ENCODE measurements at regions not wholly inside any gene's neighbourhood (a gene's known extent, or its start where the extent isn't known, plus 50 kb on each side); places are given as distances from the start of the nearest gene placed in this dataset.

DNA sequence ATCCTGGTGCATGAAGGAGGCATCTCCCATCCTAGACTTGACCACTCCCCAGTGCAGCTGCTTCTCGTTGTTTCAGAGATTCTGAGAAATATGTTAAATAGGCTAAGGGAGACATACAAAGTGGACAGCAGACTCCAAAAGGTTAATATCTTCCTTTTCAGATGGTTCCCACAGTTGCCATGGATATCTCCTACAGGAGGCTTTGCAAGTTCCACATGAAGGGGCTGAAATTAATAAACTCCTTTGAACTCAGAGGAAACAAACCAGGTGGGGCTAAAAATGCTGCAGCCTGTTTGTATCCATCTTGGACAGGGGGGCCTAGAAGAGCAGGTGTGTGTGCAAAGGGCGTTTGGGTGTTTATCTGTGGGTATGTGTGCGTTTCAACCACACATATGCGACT, 257.4 kb upstream of the XYLT1 start:
- no peak for DNase-seq

DNA sequence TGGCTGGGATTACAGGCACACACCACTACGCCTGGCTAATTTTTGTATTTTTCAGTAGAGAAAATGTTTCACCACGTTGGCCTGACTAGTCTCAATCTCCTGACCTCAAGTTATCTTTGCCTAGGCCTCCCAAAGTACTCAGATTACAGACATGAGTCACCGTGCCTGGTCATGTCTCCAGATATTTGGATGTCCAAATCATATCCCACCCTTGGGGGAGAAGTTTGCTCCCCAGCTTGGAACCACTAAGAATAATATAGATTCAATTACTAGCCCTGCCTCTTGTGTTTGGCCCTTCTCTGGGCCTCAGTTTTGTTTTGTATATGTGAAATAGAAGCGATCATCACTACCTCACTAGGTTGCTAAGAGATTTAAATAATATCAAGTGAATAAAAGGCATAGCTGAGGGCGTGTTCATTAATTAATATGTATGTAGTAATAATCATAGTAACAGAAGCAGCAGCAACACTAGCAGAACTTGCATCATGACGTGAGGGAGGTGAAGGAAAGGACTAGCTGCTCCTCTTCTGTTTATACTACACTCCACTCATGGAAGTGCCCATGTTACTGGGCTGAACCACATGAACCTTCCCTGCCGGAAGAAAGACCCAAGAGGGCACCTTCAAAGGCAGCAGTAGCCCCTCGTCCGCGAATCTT, 253.6 kb upstream of the XYLT1 start:
- DNase-seq: no peak

DNA sequence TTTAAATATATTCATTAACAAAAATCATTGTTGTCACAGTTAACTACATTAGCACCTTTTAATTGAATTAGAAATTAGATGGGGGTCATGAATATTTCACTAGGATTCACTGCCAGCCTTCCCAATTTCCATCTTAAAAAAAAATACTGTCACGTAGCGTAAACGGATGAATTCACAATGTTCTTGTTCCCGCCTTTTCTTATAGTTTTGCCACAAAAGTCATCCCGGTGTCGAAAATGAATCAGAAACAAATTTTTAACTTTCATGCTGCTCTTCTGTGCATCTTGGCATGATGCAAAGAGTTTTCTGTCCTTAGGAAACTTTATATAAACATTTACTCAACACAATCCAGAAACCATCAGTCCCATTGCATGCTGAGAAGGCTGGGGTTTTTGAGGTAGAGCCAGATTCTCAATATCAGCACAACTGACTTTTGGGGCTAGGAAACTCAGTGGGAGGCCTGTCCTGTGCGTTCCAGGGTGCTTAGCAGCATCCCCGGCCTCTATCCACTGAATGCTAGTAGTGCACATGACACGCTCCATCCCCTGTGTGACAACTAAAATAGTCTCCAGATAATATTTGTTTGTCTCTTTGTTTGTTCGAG, 252.9 kb upstream of the XYLT1 start:
- no peak for DNase-seq

DNA sequence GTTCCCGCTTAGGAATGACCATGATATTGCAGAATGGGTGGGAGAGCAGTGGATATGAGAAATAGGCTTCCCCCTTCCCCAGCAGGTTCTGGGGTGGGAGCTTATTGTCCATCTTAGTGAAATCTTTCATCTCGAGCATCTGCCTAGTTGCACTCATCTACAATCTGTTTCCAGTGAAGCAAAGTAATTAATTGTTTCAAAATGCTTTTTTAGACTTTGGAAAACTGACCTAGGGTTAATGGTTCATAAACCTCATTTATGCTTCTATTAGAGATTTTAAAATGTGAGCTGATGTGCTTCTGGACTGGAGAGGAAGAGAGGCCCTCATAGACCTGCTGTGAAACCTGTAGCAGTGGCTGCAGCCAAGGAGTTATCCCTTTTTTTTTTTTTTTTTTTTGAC, 247.7 kb upstream of the XYLT1 start:
- DNase-seq: no peak

DNA sequence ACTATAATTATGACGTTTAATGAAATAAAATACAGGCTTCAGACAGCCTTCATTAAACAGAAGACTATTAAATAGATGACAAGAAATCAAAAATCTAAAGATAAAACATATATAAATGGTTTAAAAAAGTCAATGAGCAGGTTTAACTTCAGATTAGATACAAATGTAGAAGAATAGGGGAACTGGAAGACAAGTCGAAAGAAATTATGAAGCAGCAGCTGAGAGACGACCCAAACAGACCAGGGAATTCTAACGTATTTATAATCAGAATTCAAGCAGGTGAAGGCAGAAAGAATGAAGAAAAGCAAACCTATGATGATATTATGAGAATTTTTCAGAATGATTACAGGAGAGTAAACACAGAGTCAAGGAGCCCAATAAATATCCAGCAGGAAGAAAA, 235.1 kb upstream of the XYLT1 start:
- no peak for DNase-seq

DNA sequence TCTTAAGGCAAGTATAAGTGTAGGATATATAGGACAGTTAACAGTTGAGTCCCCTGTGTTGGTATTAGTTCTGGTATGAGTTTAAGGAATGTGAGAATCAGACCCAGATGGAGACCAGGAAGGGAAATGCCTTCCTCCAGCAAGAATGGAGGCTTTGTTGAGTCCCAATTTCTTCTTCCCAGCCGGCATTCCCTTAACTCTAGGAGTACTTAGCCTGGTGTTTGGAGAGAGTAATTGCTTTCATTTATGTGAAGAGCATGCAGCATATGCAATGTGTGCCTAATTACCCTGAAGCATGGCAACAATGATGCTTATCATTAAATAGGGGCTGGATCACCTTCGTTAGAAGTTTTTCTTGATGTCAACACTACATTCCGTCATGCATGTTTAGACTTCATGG, 225.9 kb upstream of the XYLT1 start:
- no peak for DNase-seq

DNA sequence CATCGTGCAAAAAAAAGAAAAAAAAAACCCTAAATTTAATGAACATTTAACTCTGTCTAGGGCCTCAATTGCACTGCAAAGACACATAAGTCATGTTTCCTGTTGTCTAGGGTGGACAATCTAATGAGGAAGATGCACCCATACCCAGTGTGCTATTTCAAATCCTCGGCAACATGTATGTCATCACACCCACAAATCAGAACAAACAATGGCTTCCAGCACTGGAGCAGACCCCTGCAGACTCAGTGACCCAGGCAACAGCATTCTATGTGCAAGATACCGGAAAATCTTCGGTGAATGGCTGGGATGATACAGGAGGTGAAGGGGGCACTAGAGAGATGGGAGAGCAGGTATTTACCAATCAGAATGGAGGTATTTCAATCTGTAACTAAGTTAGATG, 221.7 kb upstream of the XYLT1 start:
- no peak for DNase-seq

DNA sequence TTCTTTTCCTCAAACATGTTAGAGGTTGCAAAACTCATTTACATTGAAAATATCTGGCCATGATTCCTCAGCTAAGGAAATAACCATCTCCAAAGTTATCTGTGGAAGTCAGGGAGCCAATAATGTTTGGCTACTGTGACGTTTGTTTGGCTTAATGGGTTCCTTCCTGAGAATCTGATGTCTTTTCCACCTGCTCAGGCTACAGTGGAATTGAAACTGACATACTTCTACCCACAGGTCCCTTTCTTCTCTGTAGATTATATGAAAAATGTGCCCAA, 221.1 kb upstream of the XYLT1 start:
- DNase-seq: no peak

DNA sequence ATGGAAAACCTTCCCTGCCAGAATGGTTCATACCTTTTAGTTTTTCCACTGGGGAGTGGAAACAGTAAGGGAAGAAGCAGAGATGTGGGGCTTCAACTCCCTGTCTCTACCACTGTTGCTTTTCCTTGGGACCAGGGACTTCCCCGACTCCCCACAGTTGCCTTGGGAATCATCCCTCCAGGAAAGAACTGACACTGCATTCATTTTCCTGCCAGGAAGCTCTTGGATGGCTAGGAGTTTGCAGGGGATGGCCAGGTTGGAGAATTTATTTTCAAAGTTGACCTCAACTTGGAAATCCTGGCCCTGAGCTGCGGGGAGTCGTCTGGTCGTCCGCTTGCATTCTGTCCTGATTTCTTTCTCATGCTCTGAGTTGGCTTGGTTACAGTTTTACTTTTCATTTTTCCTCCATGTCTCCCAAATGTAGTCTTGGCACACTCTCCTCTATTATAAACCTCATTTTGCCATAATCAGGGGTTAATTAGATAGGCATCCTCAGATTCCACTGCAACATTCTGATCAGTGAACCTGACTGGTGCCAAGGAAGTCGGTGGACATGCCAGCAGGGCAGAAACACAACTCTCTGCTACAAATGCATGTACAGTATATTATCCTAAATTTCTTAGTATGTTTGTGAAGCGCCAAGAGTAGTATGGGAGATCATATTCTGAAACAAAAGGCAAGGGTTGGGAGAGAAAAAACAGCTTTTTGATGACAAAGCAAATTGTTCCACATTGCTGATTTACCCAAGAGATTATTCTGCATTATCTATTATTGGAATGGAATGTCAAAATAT, 220.5 kb upstream of the XYLT1 start:
- no peak for DNase-seq

DNA sequence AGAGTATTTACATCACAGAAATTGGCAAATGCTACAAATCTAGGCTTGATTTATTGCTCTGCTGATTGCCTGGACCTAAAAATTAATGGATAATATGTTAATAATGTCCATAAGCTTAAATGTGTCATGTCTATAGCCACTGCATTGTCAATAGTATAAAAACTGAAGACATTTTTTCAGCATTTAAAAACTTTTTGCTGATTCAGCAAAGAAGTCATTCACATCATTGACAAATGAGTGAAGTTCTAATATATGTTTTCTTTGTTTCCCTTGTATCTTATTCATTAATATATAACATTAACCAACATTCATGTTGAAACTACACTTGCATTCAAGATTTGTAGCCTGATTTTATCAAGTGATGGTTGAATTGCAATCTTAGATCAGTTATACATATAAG, 214.7 kb upstream of the XYLT1 start:
- no peak for DNase-seq

DNA sequence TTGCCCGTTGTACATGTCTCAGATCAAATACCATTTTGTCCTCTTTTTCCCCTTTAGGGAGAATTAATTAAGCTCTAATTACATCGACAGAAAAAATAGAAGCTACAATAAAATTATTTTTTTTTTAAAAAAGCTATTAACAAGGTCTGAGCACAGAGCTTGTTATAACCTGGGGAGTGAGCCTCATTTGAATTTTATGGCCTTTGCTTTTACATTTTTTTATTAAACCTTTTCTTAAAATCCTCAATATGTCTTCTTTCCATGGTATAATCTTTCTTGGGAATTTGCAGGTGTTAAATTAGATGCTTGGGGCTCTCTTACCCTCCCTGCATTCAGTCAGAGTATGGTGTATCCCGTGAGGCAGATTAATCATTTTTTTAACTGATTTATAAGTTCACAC, 212.5 kb upstream of the XYLT1 start:
- DNase-seq: no peak

DNA sequence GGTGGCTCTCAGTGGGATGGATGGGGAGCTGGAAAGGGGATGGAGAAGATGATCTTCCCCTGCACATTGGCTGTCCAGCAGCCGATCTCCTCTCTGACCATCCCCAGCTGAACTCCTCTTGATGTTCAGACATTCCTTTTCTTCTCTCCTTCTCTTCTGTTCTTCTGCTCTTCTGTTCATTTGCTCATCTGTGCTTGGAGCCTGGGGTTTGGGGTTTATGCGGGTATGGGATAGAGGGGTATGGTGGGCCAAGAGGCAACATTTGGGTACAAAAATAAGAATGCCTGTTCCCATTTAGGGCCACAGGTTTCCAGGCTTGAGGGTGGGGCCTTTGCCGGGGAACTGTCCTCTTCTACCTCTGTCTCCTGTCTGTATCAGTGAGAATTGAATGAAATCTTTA, 205.4 kb upstream of the XYLT1 start:
- DNase-seq: no peak

DNA sequence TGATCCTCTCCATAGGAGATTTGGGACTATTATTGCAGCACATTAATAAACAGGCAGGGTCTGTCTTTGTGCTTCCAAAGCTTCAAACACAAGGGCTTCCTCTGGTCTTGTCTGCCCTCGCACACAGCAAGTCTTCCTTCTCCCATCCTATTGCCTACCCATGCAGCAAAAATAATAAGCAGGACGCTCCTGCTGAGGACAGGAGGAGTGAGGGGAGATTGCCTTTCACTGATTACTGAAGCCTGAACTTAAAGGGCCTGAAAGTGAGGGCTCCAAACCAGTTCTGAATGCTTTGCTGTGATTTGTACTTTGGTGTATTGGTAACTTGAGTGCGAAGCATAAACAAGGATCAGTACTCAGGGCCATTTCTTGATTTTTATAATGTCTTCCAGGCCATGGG, 197.6 kb upstream of the XYLT1 start:
- DNase-seq: no peak

DNA sequence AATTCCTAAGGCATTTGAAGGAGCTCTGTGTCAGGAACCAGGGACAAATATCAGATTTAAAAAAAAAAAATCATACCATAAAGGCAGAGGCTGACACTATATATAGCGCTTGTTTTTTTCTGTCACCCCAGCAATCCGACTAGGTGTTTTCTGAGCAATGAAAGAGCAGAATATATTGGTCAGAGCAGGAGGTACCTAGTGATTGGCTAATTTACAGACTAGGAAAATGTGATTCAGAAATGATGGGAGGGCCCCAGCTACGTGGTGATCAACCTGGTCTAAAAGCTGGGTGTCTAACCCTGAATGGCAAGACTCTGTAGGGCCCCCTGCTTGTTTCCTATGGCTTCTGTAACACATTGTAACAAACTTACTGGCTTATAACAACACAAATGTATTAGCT, 195.5 kb upstream of the XYLT1 start:
- DNase-seq: no peak

DNA sequence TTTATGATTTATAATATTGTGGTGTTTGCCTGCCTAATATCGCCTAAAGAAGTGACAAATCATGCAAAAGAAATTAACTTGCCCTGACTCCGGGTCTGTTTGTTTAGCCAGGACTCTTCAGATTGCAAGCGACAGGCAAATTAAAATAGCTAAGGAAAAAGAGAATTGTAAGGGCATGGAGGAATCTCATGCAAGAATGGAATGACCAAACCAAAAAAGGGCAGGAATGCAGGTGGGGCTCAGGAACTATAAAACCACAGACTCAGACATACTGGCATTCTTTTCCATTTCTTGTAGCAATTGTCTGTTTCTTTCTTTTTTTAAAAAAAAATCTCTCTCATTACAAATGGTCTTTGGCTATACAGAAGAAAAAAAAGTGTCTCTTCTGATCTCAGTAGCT, 188.1 kb upstream of the XYLT1 start:
- no peak for DNase-seq

DNA sequence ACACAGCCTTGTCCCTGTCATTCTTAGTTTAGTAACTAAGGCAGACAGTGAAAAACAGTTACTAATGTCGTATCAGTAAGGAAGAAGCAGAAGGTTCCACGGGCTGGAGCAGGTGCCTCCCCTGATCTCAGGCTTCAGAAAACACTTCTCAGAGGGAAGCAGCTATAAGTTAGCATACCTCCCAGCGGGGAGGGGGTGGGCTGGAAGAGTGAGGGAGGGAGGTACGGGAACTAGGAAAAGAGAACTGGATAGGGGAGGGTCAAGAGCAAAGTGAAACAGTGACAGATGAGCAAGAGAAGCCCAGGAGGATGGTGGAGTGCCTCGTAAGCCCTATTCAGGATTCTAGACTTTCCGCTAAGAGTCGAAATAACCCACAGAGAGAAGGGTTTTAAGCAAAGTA, 186.3 kb upstream of the XYLT1 start:
- no peak for DNase-seq

DNA sequence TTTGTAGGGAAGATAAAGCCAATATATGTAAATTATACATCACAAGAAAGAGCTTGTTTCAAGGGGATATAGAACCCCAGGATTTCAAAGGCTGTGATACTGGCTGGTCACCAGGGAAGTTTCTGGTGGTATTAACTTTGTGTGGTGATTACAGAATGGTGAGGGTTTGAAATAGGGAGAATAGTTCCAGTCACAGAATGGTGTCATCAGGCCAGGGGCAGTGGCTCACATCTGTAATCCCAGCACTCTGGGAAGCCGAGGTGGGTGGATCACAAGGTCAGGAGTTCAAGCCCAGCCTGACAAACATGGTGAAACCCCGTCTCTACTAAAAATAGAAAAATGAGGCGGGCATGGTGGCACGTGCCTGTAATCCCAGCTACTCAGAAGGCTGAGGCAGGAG, 183.8 kb upstream of the XYLT1 start:
- no peak for DNase-seq

DNA sequence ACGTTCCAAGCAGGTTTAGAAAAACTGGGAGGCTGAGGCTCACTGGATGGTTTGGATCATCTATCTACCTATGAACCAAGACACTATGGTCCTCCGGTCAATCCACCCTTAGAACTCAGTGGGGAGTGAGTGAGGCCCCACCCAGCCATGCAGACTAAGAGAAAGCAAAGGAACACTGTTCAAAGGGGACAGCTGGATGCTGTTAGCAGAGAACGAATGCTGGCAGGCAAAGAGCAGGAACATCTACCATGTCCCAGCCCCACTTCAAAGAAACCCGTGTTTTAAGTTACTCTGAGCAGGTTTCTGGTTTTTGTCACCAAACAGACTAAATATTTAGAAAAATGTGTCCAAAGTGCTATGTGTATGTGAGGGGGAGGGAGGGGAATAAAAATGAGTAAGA, 183.4 kb upstream of the XYLT1 start:
- no peak for DNase-seq

DNA sequence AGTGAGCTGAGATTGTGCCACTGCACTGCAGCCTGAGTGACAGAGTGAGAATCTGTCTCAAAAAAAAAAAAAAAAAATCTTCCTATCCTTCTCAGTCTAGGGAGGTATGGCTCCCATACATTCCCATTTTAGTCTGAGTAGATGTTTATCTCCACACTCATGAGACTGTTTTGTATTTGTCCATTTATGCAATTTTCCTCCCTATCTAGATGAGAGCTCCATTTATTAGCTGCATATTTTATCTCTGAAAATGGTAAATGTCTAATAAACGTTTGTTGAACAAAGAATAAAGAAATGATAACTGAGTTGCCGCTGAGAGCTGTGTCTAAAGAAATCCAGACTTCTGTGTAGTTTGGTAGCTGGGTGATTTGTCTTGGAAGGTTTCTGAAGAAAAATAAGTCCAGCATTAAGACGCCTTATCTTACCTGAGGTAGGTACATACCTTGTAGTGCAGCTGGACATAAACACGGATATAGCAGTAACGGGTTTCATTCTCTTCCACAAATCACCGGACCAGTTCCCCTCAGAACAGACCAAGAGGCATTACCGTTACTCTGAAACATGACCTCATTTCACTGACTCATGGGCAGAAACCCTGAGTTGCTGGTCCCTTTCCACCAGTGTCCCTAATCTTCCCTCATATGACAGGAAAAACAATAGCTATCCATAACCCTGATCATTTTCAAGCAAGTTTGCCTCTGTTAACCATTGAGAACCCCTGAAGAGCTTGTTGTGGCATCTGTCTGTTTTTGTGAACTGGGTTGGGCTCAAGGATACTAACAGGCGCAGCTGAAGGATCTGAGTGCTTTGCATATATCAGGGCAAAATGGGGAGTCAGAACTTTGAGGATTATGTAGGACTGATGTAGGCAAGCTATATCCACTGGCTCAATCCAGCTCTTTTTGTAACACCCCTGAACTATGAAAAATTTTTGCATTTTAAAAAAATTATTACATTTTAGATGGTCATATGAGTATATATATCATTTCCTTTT, 177.4 kb upstream of the XYLT1 start:
- DNase-seq: no peak

DNA sequence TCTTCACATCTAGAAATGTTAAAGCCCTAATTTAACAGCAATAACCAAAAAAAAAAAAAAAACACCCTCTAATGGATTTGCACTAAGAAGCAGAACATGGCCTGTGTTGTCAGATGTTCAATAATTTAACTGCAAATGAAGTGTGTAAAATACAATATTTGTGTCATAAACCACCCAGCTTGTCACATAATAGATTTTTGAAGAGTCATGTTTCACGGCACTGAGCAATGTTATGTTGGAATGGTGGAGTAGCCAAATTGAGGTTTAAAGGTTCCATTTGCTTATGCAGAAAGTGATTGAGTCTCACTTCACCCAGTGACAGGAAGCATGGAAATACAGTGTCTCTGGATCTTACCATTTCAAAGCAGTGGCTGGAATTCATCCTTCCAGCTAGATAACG, 173.2 kb upstream of the XYLT1 start:
- no peak for DNase-seq

DNA sequence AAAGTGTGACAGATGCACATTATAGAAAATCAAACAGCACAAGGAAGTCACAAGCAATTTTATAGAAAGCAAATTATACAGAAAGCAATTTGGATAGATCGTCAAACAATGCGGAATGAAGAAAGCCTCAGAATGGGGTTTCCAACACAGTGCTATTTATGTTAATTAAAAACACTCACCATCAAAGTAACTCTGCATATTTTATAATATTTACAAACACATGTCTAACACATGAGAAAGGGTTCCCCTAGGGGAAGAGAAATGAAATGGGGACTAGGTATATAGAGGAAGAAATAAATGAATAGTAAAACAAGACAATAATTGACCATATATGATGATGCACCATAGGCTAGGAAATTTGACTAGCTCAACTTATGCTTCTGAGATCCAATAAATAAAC, 171.2 kb upstream of the XYLT1 start:
- DNase-seq: no peak

DNA sequence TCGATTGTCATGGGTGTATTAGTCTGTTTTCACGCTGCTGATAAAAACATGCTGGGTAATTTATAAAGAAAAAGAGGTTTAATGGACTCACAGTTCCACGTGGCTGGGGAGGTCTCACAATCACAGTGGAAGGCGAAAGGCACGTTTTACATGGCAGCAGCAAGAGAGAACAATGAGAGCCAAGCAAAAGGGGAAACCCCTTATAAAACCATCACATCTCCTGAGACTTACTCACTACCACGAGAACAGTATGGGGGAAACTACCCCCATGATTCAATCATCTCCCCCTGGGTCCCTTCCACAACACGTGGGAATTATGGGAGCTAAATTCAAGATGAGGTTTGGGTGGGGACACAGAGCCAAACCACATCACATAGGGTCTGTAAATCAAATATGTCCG, 167.4 kb upstream of the XYLT1 start:
- DNase-seq: no peak

DNA sequence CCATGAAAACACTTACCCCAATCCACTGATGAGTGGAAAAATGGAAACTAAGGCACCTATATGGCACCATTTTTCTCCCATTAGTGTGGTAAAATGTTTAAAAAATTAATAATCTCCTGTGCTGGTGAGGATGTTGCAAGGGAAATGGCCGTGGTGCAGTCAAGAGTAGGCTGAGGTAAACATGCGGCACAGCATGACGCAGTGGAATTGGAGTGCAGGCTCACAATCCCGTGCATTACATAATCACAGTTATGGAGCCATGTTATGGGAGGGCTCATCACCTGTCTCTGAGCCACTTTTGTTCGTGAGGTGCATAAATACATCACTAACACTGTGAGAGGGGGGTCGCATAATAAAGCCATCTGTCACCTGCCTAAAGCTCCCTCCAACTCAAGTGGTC, 164.4 kb upstream of the XYLT1 start:
- DNase-seq: no peak
